HL-60 (cell line): ENCODE measurements at regions not wholly inside any gene's neighbourhood (a gene's known extent, or its start where the extent isn't known, plus 50 kb on each side); places are given as distances from the start of the nearest gene placed in this dataset.

Source experiments
- DNase-seq, 2 experiments: peaks; one replicate each; pipeline ENCODE4 v3.0.0-alpha.2; 2010 to 2020; ENCODE audit warnings: low read depth in 1 of 2, low spot score in 1 of 2
- H3K27ac ChIP-seq: fragments of 250-450 bp; sonication (Bioruptor Pico); replicated peaks from 2 replicates; pipeline ENCODE4 v1.5.1; 2020; ENCODE audit warnings: mild to moderate bottlenecking, moderate library complexity
- H3K27me3 ChIP-seq: fragments of 250-450 bp; sonication (Bioruptor Pico); 2 replicates; pipeline ENCODE4 v1.5.1; 2021; ENCODE audit warnings: mild to moderate bottlenecking, moderate library complexity; ENCODE audit not compliant: insufficient read depth, poor library complexity, severe bottlenecking
- H3K4me3 ChIP-seq: replicated peaks from 2 replicates; pipeline ENCODE4 v1.5.1; 2011; ENCODE audit warnings: mild to moderate bottlenecking, control low read depth, low read length; ENCODE audit not compliant: insufficient read depth
- GABPA ChIP-seq: IDR thresholded peaks from 2 replicates; pipeline ENCODE4 v1.6.1; 2012; ENCODE audit warnings: low read depth
- POLR2AphosphoS5 ChIP-seq: IDR thresholded peaks from 2 replicates; pipeline ENCODE4 v1.6.1; 2012; ENCODE audit warnings: low read depth
- SPI1 ChIP-seq: IDR thresholded peaks from 2 replicates; pipeline ENCODE4 v1.6.1; 2012; ENCODE audit warnings: low read depth, mild to moderate bottlenecking, borderline replicate concordance
- TF ChIP-seq, protein P1 (sequence below): IDR thresholded peaks from 2 replicates; pipeline ENCODE4 v1.6.1; 2012; ENCODE audit warnings: low read depth; ENCODE audit not compliant: insufficient replicate concordance
- TF ChIP-seq, protein P2 (sequence below): IDR thresholded peaks from one replicate; pipeline ENCODE4 v1.5.1; 2011; ENCODE audit warnings: low read length, control low read depth, inconsistent platforms; ENCODE audit not compliant: insufficient read depth

- TF ChIP-seq, protein P1, sequence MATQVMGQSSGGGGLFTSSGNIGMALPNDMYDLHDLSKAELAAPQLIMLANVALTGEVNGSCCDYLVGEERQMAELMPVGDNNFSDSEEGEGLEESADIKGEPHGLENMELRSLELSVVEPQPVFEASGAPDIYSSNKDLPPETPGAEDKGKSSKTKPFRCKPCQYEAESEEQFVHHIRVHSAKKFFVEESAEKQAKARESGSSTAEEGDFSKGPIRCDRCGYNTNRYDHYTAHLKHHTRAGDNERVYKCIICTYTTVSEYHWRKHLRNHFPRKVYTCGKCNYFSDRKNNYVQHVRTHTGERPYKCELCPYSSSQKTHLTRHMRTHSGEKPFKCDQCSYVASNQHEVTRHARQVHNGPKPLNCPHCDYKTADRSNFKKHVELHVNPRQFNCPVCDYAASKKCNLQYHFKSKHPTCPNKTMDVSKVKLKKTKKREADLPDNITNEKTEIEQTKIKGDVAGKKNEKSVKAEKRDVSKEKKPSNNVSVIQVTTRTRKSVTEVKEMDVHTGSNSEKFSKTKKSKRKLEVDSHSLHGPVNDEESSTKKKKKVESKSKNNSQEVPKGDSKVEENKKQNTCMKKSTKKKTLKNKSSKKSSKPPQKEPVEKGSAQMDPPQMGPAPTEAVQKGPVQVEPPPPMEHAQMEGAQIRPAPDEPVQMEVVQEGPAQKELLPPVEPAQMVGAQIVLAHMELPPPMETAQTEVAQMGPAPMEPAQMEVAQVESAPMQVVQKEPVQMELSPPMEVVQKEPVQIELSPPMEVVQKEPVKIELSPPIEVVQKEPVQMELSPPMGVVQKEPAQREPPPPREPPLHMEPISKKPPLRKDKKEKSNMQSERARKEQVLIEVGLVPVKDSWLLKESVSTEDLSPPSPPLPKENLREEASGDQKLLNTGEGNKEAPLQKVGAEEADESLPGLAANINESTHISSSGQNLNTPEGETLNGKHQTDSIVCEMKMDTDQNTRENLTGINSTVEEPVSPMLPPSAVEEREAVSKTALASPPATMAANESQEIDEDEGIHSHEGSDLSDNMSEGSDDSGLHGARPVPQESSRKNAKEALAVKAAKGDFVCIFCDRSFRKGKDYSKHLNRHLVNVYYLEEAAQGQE = no peak
- no peak for TF ChIP-seq POLR2AphosphoS5
- TF ChIP-seq, protein P2, sequence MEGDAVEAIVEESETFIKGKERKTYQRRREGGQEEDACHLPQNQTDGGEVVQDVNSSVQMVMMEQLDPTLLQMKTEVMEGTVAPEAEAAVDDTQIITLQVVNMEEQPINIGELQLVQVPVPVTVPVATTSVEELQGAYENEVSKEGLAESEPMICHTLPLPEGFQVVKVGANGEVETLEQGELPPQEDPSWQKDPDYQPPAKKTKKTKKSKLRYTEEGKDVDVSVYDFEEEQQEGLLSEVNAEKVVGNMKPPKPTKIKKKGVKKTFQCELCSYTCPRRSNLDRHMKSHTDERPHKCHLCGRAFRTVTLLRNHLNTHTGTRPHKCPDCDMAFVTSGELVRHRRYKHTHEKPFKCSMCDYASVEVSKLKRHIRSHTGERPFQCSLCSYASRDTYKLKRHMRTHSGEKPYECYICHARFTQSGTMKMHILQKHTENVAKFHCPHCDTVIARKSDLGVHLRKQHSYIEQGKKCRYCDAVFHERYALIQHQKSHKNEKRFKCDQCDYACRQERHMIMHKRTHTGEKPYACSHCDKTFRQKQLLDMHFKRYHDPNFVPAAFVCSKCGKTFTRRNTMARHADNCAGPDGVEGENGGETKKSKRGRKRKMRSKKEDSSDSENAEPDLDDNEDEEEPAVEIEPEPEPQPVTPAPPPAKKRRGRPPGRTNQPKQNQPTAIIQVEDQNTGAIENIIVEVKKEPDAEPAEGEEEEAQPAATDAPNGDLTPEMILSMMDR = no peak
- no peak for TF ChIP-seq SPI1
- no peak for TF ChIP-seq GABPA
- no peak for DNase-seq
- H3K27ac ChIP-seq = no peak overlapping the region
- no peak overlapping the region for H3K4me3 ChIP-seq
- H3K27me3 ChIP-seq = no peaks in the 10 kb centered on the region
Observed at GRCh38 chr7:16129431-16130110, 291.8 kb downstream of the CRPPA start.

GRCh38 chr7:16123117-16123770 is 298.1 kb downstream of the CRPPA start:
- no peak overlapping the region for H3K27ac ChIP-seq
- no peak overlapping the region for H3K4me3 ChIP-seq
- DNase-seq = no peak
- H3K27me3 ChIP-seq = no peaks in the 10 kb centered on the region
- TF ChIP-seq, protein P2 = no peak
- TF ChIP-seq, protein P1 = no peak
- TF ChIP-seq SPI1 = no peak
- TF ChIP-seq GABPA = no peak

- TF ChIP-seq, protein P2 = no peak
Observed at GRCh38 chr7:16121876-16122390, 299.4 kb downstream of the CRPPA start.

DNA sequence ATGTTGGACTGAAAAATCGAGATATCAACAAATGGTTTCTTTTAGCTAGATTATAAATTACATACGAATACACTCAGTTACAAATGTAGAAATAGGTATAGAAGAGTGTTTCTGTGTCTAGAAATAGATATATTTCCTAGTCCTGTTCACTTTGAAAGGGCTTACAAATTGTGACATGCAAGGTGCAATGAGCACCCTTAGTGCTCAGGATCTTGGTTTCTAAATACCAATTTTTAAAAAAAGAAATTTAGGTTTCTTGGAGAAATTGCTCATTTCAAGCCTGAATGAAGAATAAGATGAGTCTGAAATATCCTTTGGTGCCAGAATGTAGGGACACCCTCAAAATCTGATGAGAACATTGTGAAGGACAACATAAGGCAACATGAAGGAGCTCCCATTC is 306.0 kb downstream of the CRPPA start:
- H3K27me3 ChIP-seq = no peaks in the 10 kb centered on the region
- TF ChIP-seq, protein P1 = no peak
- no peak for TF ChIP-seq SPI1
- TF ChIP-seq POLR2AphosphoS5 = no peak
- no peak for TF ChIP-seq GABPA
- TF ChIP-seq, protein P2 = no peak
- no peak overlapping the region for H3K27ac ChIP-seq
- DNase-seq = no peak
- H3K4me3 ChIP-seq = no peak overlapping the region

More at GRCh38 chr7:16121876-16122390, 299.4 kb downstream of the CRPPA start:
- no peak overlapping the region for H3K27ac ChIP-seq
- H3K4me3 ChIP-seq = no peak overlapping the region
- no peaks in the 10 kb centered on the region for H3K27me3 ChIP-seq
- no peak for DNase-seq
